ENCODE measurements at regions not wholly inside any gene's neighbourhood (a gene's known extent, or its start where the extent isn't known, plus 50 kb on each side); places are given as distances from the start of the nearest gene placed in this dataset.

DNA sequence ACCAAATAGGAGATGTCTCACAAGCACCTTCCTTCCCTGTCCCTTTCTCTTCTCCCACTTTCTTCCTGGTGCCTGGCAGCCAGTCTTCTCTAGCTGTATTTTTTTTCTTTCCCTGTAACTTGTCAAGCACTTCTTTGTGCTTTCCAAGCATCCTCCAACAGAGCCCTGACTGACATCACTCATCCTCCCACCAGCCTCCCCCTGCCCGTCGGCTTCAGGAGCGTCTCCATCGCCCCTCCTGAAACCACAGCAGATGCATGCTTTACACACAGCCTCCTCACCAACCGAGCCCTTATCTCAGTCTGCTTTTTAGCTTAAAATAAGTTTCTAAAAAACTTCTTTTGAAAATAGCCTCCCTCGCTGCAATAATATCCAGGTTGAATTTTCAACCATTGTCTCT, 268.7 kb upstream of the CDH5 start:
- TF ChIP-seq, protein P1, sequence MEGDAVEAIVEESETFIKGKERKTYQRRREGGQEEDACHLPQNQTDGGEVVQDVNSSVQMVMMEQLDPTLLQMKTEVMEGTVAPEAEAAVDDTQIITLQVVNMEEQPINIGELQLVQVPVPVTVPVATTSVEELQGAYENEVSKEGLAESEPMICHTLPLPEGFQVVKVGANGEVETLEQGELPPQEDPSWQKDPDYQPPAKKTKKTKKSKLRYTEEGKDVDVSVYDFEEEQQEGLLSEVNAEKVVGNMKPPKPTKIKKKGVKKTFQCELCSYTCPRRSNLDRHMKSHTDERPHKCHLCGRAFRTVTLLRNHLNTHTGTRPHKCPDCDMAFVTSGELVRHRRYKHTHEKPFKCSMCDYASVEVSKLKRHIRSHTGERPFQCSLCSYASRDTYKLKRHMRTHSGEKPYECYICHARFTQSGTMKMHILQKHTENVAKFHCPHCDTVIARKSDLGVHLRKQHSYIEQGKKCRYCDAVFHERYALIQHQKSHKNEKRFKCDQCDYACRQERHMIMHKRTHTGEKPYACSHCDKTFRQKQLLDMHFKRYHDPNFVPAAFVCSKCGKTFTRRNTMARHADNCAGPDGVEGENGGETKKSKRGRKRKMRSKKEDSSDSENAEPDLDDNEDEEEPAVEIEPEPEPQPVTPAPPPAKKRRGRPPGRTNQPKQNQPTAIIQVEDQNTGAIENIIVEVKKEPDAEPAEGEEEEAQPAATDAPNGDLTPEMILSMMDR (conservative IDR thresholded peaks at IDR 0.05; ENCODE audit: low read depth, low read length), result no peak
- TF ChIP-seq EZH2phosphoT487 (IDR thresholded peaks at IDR 0.05; ENCODE audit: borderline replicate concordance, low read length) (no peak), EZH2 (IDR thresholded peaks at IDR 0.05; ENCODE audit: low read length, unreplicated experiment) (no peak)
